ENCODE measurements at regions not wholly inside any gene's neighbourhood (a gene's known extent, or its start where the extent isn't known, plus 50 kb on each side); places are given as distances from the start of the nearest gene placed in this dataset.

- Histone ChIP-seq H3K27me3 (ENCODE audit: control insufficient read depth in 2 of 2, insufficient read depth in 2 of 2, low read length in 2 of 2) (no peaks in the 10 kb centered on the region), H3K4me3 (replicated peaks in 1 of 3; ENCODE audit: low read depth in 2 of 3, low read length in 3 of 3) (no peak overlapping the region), H3K36me3 (replicated peaks in 1 of 2; ENCODE audit: control insufficient read depth in 1 of 2, insufficient read depth in 2 of 2, low read length in 2 of 2) (no peaks in the 10 kb centered on the region), H3K27ac (ENCODE audit: low read depth in 1 of 2, low read length in 2 of 2) (no peak overlapping the region), H3K9me3 (replicated peaks in 1 of 2; ENCODE audit: control insufficient read depth in 1 of 2, insufficient read depth in 1 of 2, low read length in 2 of 2) (peaks cover 8 to 14% of the 10 kb centered on the region in 2 donors), H4K20me1 (ENCODE audit: insufficient read depth, low read length) (no peaks in the 10 kb centered on the region), H3K9ac (ENCODE audit: insufficient read depth, low read length, poor library complexity, severe bottlenecking) (no peak overlapping the region), H3K79me2 (ENCODE audit: insufficient read depth, low read length) (no peaks in the 10 kb centered on the region), H3K4me2 (replicated peaks; ENCODE audit: extremely low read depth, low read length, poor library complexity, severe bottlenecking) (no peak overlapping the region), H3K4me1 (ENCODE audit: control insufficient read depth in 1 of 2, insufficient read depth in 2 of 2, low read length in 2 of 2) (no peaks in the 10 kb centered on the region), H2AFZ (ENCODE audit: insufficient read depth, low read depth, low read length, poor library complexity, severe bottlenecking) (no peak overlapping the region)
- no peaks in the 10 kb centered on the region for H3K4me1 Mint-ChIP-seq
- DNase-seq: no peak
- H3K4me3 Mint-ChIP-seq: no peak overlapping the region
- intact Hi-C loops (cut with micrococcal nuclease): no loop called here
- H3K27ac Mint-ChIP-seq: peak overlapping the region in 1 of 7 donors; percentile 6
- H3K36me3 Mint-ChIP-seq: no peaks in the 10 kb centered on the region
- 82% methylated on average over 8 of the region's 8 CpGs for WGBS (ENCODE audit: insufficient coverage)
- H3K27me3 Mint-ChIP-seq (ENCODE audit: low read depth in 3 of 3): no peaks in the 10 kb centered on the region
- TF ChIP-seq CTCF (IDR thresholded peaks at IDR 0.05): no peak
- H3K9me3 Mint-ChIP-seq: peaks cover 6 to 15% (median 12%) of the 10 kb centered on the region in 7 donors
Measured at GRCh38 chr1:5347726-5348125, 644.5 kb downstream of the NPHP4 start.

- no peaks in the 10 kb centered on the region for H3K4me1 Mint-ChIP-seq
- intact Hi-C loops (cut with micrococcal nuclease): no loop called here
- DNase-seq: no peak
- H3K36me3 ChIP-seq (replicated peaks in 1 of 2; ENCODE audit: control insufficient read depth in 1 of 2, insufficient read depth in 2 of 2, low read length in 2 of 2): no peaks in the 10 kb centered on the region
- no peak overlapping the region for H3K4me3 Mint-ChIP-seq
- TF ChIP-seq CTCF (IDR thresholded peaks at IDR 0.05): no peak
- no peak overlapping the region for H3K9ac ChIP-seq (ENCODE audit: insufficient read depth, low read length, poor library complexity, severe bottlenecking)
- H3K4me1 ChIP-seq (ENCODE audit: control insufficient read depth in 1 of 2, insufficient read depth in 2 of 2, low read length in 2 of 2): no peaks in the 10 kb centered on the region
- H4K20me1 ChIP-seq (ENCODE audit: insufficient read depth, low read length): no peaks in the 10 kb centered on the region
- no peak overlapping the region for H2AFZ ChIP-seq (ENCODE audit: insufficient read depth, low read depth, low read length, poor library complexity, severe bottlenecking)
- WGBS (ENCODE audit: insufficient coverage): 86% methylated on average over 8 of the region's 8 CpGs
- no peak overlapping the region for H3K4me2 ChIP-seq (replicated peaks; ENCODE audit: extremely low read depth, low read length, poor library complexity, severe bottlenecking)
- no peak overlapping the region for H3K27ac ChIP-seq (ENCODE audit: low read depth in 1 of 2, low read length in 2 of 2)
- peaks cover 8 to 14% of the 10 kb centered on the region in 2 donors for H3K9me3 ChIP-seq (replicated peaks in 1 of 2; ENCODE audit: control insufficient read depth in 1 of 2, insufficient read depth in 1 of 2, low read length in 2 of 2)
- H3K9me3 Mint-ChIP-seq: peaks cover 6 to 15% (median 12%) of the 10 kb centered on the region in 7 donors
- peaks cover 0 to 3% (median 0%) of the 10 kb centered on the region in 3 donors for H3K27me3 Mint-ChIP-seq (ENCODE audit: low read depth in 3 of 3)
- H3K79me2 ChIP-seq (ENCODE audit: insufficient read depth, low read length): no peaks in the 10 kb centered on the region
- H3K36me3 Mint-ChIP-seq: no peaks in the 10 kb centered on the region
- H3K27ac Mint-ChIP-seq: no peak overlapping the region
- H3K4me3 ChIP-seq (replicated peaks in 1 of 3; ENCODE audit: low read depth in 2 of 3, low read length in 3 of 3): no peak overlapping the region
- no peaks in the 10 kb centered on the region for H3K27me3 ChIP-seq (ENCODE audit: control insufficient read depth in 2 of 2, insufficient read depth in 2 of 2, low read length in 2 of 2)
Measured at GRCh38 chr1:5345556-5345955, 646.7 kb downstream of the NPHP4 start.
